Fibroblast of lung (primary cell): ENCODE measurements at regions not wholly inside any gene's neighbourhood (a gene's known extent, or its start where the extent isn't known, plus 50 kb on each side); places are given as distances from the start of the nearest gene placed in this dataset.
"Not testable (repeated sequence)": the region's sequence is repeated elsewhere in the genome, so short reads cannot be mapped to it uniquely, and the experiment has no call there.

ENCODE experiments used
- DNase-seq, 2 donors: peaks; one replicate each; pipeline versions ENCODE4 v3.0.0 to v3.0.0-alpha.2; 2010; ENCODE audit warnings: low read depth in 2 of 2
- H2AFZ ChIP-seq: 2 replicates; pipeline ENCODE4 v1.5.1; 2012; ENCODE audit warnings: low read length, control low read depth, inconsistent platforms
- H3K27ac ChIP-seq: 2 replicates; pipeline ENCODE4 v1.5.1; 2011; ENCODE audit warnings: low read length, control low read depth; ENCODE audit not compliant: insufficient read depth
- H3K27me3 ChIP-seq: 2 replicates; pipeline ENCODE4 v1.5.1; 2011; ENCODE audit warnings: mild to moderate bottlenecking, low read length; ENCODE audit not compliant: control insufficient read depth, insufficient read depth
- H3K36me3 ChIP-seq: 2 replicates; pipeline ENCODE4 v1.5.1; 2011; ENCODE audit warnings: low read length; ENCODE audit not compliant: control insufficient read depth, insufficient read depth
- H3K4me1 ChIP-seq: 2 replicates; pipeline ENCODE4 v1.5.1; 2011; ENCODE audit warnings: low read length; ENCODE audit not compliant: control insufficient read depth, insufficient read depth; ENCODE audit errors: extremely low read depth
- H3K4me2 ChIP-seq: 2 replicates; pipeline ENCODE4 v1.5.1; 2011; ENCODE audit warnings: low read length, control low read depth; ENCODE audit not compliant: insufficient read depth; ENCODE audit errors: extremely low read depth
- H3K4me3 ChIP-seq, 4 experiments: fragments of 200-600 bp in 1 of 4; sonication (generic) in 1 of 4; replicated peaks in 1 of 4; 2 replicates each; pipeline ENCODE4 v1.5.1; 2011 to 2016; ENCODE audit warnings: low read length in 4 of 4, low read depth in 3 of 4, mild to moderate bottlenecking in 3 of 4, control low read depth in 2 of 4, inconsistent platforms in 1 of 4, mixed read lengths in 1 of 4; ENCODE audit not compliant: insufficient read depth in 1 of 4; ENCODE audit errors: control extremely low read depth in 1 of 4
- H3K79me2 ChIP-seq: 2 replicates; pipeline ENCODE4 v1.5.1; 2012; ENCODE audit warnings: mild to moderate bottlenecking, low read length, inconsistent platforms; ENCODE audit not compliant: control insufficient read depth, insufficient read depth
- H3K9ac ChIP-seq: 2 replicates; pipeline ENCODE4 v1.5.1; 2011; ENCODE audit warnings: mild to moderate bottlenecking, low read length, control low read depth; ENCODE audit not compliant: insufficient read depth
- H3K9me3 ChIP-seq: 2 replicates; pipeline ENCODE4 v1.5.1; 2012; ENCODE audit warnings: low read depth, low read length; ENCODE audit not compliant: control insufficient read depth, insufficient read depth
- H4K20me1 ChIP-seq: 2 replicates; pipeline ENCODE4 v1.5.1; 2011; ENCODE audit warnings: low read length; ENCODE audit not compliant: control insufficient read depth, insufficient read depth; ENCODE audit errors: extremely low read depth
- CTCF ChIP-seq, 2 donors: IDR thresholded peaks in 1 of 2; conservative IDR thresholded peaks in 1 of 2; 1 replicate in 1 of 2; 2 replicates in 1 of 2; pipeline ENCODE4 v1.5.1; 2011 to 2012; ENCODE audit warnings: low read length in 2 of 2, control low read depth in 1 of 2, inconsistent platforms in 1 of 2, low read depth in 1 of 2, mild to moderate bottlenecking in 1 of 2

GRCh38 chr2:89029257-89029656 is 337.8 kb downstream of the RPIA start:
- not testable (repeated sequence) for H3K4me2 ChIP-seq, H3K27ac ChIP-seq, H3K4me3 ChIP-seq, H4K20me1 ChIP-seq, H3K9me3 ChIP-seq, DNase-seq, H2AFZ ChIP-seq, H3K4me1 ChIP-seq, H3K79me2 ChIP-seq, H3K9ac ChIP-seq, H3K27me3 ChIP-seq, H3K36me3 ChIP-seq

DNA sequence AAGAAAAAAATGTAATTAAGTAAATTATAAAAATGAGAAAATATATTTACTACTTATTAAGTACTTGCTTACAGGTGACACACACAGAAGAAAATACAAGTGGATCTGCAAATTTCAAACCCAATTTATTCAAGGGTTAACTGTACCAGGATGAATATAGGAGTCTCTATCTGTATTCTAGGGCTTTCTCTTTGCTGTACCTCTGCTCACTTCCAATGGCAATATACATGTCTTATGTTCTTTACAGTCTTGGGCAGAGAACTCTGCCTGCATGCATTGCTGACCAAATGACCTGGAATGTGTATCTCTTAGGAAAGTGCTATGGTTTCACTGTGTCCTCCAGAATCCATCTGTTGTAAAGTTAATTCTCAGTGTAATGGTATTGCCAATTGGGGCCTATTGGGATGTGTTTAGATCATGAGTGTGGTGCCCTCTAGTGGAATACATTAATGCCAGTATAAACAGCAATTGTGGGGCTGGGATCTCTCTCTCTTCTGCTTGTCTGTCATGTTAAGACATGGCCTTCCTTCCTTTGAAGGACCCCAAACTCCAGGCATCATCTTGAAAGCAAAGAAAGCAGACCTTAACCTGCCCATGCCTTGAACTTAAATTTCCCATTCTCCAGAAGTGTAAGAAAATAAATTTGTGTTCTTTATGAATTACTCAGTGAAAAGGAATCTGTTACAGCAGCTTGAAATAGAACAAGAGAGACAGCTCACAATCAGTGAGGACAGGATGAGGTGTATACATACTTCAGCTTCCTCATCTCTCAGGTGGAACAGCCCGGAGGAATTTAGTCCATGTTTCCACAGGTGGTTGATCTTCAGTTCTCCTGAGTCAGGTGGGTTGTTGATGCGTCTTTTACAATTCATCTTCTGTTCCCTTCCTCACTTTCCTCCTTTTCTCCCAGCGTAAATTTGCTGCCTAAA is 356.9 kb downstream of the RPIA start:
- H2AFZ ChIP-seq, H3K27me3 ChIP-seq, H3K79me2 ChIP-seq, H3K4me1 ChIP-seq, H3K9ac ChIP-seq, H4K20me1 ChIP-seq, H3K27ac ChIP-seq, H3K4me2 ChIP-seq, H3K9me3 ChIP-seq, H3K4me3 ChIP-seq, H3K36me3 ChIP-seq: not testable (repeated sequence)
- DNase-seq = peak; percentile 2 to 31
- peak; percentile 33 to 45 for TF ChIP-seq CTCF (conservative IDR thresholded peaks at IDR 0.05 in 1 of 2, IDR thresholded peaks at IDR 0.05 in 1 of 2; ENCODE audit: low read depth in 1 of 2, low read length in 2 of 2)

GRCh38 chr2:89058616-89059015 is 367.1 kb downstream of the RPIA start:
- not testable (repeated sequence) for H3K27me3 ChIP-seq, H3K79me2 ChIP-seq, H4K20me1 ChIP-seq, H2AFZ ChIP-seq, DNase-seq, H3K9ac ChIP-seq, H3K27ac ChIP-seq, H3K4me2 ChIP-seq, H3K4me3 ChIP-seq, H3K9me3 ChIP-seq, H3K4me1 ChIP-seq, H3K36me3 ChIP-seq

DNA sequence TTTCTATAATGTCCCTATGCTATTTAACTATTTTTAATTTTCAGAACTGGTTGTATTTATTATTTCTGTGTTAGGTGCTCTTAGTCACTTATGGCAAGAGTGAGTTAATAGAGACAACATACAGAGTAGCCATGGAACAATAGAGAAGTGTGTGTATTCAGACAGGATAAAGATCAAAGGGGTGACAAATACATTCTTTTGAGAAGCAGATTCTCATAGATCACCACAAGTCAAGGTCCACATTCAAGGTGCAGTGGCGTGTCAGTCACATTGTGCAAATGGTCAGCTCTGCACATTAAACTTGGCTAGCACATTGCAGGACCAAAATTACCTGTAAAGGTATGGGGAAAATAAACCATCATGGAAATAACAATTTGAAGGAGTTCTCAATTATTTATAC is 369.7 kb downstream of the RPIA start:
- not testable (repeated sequence) for DNase-seq, H2AFZ ChIP-seq, H3K36me3 ChIP-seq, H3K4me2 ChIP-seq, H3K9ac ChIP-seq, H3K27ac ChIP-seq, H3K27me3 ChIP-seq, H4K20me1 ChIP-seq, H3K4me1 ChIP-seq, H3K9me3 ChIP-seq, H3K79me2 ChIP-seq, H3K4me3 ChIP-seq

DNA sequence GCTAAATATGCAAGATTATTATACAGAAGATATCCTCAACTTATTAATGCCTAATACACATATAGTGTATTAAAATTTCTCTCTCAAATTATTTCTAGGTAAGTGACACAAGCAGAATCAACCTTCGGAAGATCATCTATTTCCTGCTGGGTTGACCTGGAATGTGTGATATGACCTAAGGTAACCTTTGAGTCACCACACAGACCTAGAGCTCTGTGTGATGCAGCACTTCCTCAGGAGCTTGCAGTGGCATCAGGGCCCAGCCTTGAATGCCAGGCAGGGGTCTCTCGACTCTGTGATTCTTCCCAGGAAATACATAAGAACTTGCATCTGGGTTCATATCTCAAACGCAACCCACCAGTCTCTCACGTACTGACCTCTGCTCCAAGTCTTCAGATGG is 385.3 kb downstream of the RPIA start:
- not testable (repeated sequence) for H4K20me1 ChIP-seq, H3K27ac ChIP-seq, H3K79me2 ChIP-seq, H3K4me3 ChIP-seq, H3K4me2 ChIP-seq, H3K36me3 ChIP-seq, H3K27me3 ChIP-seq, H3K9me3 ChIP-seq, DNase-seq, H2AFZ ChIP-seq, H3K4me1 ChIP-seq, H3K9ac ChIP-seq

DNA sequence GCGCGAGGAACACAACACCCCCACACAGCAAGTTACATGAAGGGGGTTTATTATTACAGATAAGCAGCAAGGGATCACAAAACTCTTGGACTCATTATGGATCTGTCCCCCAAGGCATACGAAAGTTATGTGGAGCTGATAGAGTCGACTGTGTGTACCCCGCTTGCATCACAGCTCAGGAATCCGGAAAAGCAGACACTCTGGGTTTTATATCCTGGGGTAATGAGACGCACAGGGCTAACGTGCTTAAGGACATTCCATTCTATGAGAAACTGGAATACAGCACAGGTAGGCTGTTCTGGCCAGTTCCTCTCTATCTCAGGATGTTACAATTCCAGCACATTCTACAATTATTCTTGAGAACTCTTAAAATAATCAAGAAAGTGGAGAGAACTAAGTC is 401.4 kb downstream of the RPIA start:
- not testable (repeated sequence) for H3K4me3 ChIP-seq, H3K4me2 ChIP-seq, H3K36me3 ChIP-seq, H2AFZ ChIP-seq, H3K9ac ChIP-seq, H3K4me1 ChIP-seq, H3K27me3 ChIP-seq, H3K27ac ChIP-seq, H3K79me2 ChIP-seq, H3K9me3 ChIP-seq, H4K20me1 ChIP-seq, DNase-seq
